ENCODE measurements at regions not wholly inside any gene's neighbourhood (a gene's known extent, or its start where the extent isn't known, plus 50 kb on each side); places are given as distances from the start of the nearest gene placed in this dataset.

DNA sequence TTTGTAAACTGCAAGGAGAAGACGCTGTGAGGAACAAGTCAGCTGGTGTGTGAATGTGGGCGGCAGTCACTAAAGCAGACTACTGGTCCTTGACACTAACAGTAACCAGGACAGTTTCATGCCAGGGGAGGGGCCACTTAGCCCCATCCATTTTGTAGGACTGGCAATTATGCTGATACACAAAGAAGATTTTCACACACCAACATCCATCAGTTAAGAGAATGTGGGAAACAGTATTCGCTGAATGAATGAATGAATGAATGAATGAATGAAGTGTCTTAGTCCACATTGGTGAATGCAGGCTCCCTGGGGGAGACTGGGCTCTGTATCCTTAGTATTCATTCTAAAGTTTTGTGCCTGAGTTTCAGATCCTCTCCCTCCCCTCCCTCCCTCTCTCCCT, 590.4 kb downstream of the BRD1 start:
- TF ChIP-seq GATA3 (IDR thresholded peaks at IDR 0.05; ENCODE audit: low read depth, low read length) (no peak), GATA2 (IDR thresholded peaks at IDR 0.05; ENCODE audit: low read depth, low read length) (no peak)

DNA sequence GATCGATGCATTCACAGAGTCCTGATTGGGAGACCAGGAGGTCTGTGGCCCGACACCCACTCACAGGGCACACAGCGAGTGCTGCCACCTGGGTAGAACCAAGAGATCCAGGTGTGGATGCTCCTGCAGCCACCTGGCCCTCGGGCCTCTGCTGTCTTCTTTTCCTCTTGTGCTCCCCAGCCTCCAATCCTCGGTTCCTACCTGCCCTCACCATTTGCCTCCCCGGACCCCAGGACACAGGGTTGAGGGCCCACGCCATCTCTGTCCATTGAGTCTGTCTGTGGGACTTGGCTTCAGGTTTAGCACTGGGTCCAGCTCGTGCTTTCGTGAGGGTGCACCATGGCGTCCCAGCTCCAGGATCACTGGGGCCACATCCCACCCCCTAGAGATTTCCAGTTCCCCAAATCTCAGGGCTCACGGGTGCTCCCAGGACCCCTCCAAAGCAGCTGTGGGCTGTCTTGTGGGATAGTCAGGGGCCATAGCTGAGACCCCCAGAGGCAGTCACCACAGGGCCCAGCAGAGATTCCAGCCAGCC, 591.1 kb downstream of the BRD1 start:
- TF ChIP-seq GATA2 (IDR thresholded peaks at IDR 0.05; ENCODE audit: low read depth, low read length) (no peak), GATA3 (IDR thresholded peaks at IDR 0.05; ENCODE audit: low read depth, low read length) (no peak)

DNA sequence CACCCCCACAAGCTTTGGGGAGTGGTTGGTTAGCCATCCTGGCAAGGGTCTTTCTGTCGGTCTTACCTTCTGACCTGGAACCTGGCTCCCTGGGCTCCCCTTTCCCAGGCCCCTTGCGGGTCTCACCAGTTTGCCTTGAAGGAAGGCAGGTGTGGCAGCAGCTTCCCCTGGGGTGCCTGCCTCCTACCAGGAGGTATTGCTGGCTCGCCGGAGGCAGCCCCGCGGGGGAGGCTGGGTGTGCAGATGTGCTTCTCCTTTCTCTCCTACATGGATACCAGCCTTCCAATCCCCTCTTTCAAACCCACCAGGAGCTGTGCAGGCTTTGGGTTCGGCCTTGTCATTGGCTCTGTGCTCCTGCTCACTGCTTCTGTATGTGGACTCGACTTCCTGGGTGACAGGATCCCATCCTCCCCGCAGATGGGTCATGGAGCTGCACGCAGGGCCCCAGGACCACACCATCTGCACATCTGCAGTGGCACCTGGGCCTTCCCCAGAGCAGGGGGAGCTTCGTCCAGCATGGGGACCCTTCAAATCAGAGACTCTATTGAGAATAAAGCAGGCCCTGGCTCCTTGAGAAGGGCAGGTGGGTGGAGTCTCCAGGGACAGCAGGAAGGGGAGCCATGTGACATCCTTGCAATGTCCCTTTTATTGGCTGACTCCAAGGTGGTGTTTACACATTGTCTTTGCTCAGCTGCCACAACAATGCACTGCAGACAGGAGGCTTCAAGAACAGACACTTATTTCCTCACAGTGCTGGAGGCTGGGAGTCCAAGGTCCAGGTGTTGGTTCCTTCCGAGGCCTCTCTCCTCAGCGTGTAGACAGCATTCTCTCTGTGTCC, 592.0 kb downstream of the BRD1 start:
- TF ChIP-seq GATA3 (IDR thresholded peaks at IDR 0.05; ENCODE audit: low read depth, low read length) (no peak), GATA2 (IDR thresholded peaks at IDR 0.05; ENCODE audit: low read depth, low read length) (no peak)

DNA sequence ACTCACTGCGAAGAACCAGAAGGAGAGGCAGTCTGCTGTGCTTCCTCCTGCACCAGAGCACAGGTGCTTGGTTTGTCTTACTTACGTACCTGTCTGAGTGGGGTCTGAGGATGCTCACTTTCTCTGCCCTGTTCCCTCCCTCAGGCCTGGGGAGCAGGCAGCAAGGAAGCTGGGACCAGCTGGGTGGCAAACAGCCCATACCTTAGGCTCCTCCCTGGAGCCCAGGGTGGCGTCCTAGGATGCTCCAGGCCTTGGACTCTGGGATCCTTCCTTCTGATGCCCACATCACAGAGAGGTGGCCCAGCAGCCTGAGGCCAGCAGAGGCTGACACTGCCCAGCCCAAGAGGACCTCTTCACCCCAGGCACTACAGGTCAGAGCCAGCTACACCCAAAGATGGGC, 593.2 kb downstream of the BRD1 start:
- TF ChIP-seq GATA3 (IDR thresholded peaks at IDR 0.05; ENCODE audit: low read depth, low read length) (no peak), GATA2 (IDR thresholded peaks at IDR 0.05; ENCODE audit: low read depth, low read length) (no peak)

DNA sequence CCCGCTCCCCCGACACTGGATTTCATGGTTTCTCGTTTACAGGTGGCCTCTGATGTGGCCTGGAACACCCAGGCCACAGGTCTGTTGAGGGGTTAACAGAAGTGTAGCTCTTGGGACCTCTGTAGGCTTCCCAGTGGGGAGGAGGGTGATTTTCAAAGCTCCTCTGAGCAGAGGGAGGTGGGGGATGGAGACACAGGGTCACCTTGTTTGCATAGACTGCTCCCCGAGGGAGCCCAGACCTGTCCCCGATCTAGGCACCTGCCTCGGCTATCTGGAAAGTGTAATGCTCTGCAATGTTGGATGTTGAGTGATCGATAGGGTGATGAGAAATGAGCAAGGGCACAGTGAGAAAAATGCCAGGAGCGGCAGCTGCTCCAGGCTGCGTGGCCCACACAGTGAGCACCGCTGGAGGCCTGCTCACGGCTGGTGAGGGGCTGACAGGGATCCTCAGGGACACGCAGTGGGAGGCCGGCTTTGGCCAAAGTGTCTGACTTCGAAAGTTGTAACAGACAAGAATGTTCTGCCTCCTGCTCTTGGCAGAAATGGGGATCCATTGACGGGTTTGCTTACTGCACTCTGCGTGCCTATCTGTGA, 594.1 kb downstream of the BRD1 start:
- TF ChIP-seq GATA3 (IDR thresholded peaks at IDR 0.05; ENCODE audit: low read depth, low read length) (no peak), GATA2 (IDR thresholded peaks at IDR 0.05; ENCODE audit: low read depth, low read length) (no peak)

DNA sequence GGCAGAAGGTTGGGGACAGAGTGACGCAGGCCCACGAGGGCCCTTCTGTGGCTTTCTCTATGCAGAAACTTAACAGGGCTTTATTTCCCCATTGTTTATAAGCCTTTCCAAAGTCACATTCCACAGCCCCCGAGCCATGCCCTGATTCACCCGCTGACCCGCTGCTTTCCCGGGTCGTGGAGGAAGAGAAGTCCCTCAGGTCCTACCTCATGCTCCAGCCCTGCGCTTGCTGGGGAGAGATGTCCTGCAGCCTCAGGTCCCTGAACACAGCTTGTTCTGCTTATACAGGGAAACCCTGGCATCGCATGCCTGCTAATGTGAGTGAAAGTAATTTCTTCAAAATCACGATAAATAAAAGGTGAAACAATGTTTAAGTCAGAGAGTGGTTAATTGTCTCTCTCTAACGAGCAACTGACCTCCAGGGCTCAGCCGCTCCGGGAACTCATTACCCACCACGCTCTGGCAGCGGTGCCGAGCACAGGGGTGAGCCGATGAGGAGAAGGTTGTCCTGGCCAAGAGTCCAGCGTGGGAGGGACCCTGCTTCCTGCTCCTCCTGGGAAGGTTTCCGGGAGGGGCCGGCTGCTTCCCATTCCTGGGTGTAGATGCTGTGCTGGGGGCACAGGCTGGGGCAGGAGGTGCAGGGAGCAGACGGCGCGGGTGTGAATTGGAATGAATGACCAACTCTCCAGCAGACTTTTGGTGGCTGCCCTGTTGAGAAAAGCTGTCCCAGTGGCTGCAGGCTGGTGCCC, 595.2 kb downstream of the BRD1 start:
- no peak for TF ChIP-seq GATA2 (IDR thresholded peaks at IDR 0.05; ENCODE audit: low read depth, low read length)
- TF ChIP-seq GATA3 (IDR thresholded peaks at IDR 0.05; ENCODE audit: low read depth, low read length): no peak

DNA sequence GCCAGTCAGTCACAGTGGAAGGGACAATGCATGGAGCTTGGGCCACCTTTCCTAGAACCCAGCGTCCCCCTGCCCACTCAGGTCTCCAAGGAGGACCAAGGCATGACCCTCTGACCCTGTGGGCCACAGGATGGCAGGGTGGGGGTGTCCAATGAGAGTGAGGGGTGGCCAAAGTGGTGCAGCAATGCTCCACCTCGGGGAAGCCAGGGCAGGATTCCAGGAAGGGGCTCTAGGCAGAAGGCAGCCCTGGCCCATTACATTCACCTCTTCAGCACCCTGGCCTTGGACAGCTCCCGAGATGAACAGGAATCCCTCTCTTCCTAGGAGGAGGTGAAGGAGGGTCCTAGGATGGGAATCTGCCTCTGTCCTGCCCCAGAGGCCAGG, 597.5 kb downstream of the BRD1 start:
- no peak for TF ChIP-seq GATA2 (IDR thresholded peaks at IDR 0.05; ENCODE audit: low read depth, low read length)
- no peak for TF ChIP-seq GATA3 (IDR thresholded peaks at IDR 0.05; ENCODE audit: low read depth, low read length)

DNA sequence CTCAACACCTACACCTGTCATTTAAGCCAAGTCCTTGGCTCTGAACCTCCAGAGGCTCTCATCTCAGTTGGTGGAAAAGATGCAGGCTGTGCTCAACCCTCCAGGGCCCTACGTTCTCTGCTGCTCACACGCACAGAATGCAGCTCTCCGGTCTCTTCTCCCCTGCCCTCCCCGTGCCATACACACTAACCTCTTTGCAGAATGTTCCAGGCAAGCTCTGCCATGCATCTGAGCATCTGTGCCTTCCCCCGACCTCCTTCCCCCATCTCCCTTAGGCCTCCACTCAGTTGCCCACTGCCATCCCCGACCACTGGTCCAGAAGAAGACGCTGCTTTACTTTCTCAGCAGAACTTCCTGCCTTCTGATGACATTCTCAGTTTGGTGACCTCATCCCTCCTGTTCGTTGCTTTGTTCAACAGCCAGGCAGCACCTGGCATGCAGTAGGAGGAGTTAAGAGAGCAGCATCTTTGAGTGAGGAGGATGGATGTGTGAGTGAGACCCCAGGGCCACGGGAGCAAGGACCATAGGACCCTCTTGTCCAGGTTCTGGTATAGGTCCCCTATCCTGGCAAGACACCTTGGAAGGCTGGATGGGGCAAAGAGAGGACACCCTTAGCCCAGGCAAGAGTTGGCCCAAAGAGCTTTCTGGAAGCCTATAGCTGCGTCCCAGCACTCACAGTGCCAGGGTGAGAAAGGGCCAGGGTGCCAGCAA, 598.0 kb downstream of the BRD1 start:
- TF ChIP-seq GATA2 (IDR thresholded peaks at IDR 0.05; ENCODE audit: low read depth, low read length): no peak
- TF ChIP-seq GATA3 (IDR thresholded peaks at IDR 0.05; ENCODE audit: low read depth, low read length): no peak

DNA sequence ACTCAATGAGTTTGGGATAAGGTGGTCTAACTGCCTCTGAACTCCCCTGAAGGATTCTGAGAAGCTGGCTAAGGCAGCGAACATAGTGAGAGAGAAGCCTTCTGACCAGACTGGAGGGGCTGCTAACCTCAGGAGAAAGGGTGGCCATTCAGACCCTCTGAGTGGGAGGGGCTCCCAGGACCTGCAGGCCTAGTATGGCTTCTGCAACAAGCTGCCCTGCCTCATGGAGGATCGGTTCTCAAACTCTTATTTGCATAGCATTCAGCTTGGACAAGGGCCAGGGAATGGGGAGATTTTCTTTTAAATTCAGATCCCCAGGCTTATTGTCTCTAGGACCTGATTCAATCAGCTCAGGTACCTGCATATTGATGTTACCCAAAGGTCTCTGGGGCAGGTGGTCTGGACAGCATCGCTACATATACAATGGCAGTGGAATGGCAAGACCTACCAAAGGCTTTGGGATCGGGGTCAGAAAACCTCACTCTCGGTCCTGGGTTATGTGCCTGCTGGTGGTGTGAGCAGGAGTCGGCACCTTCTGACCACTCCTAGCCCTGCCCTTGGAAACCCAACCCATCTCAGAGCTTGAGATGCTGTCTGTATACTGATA, 599.1 kb downstream of the BRD1 start:
- no peak for TF ChIP-seq GATA2 (IDR thresholded peaks at IDR 0.05; ENCODE audit: low read depth, low read length)
- no peak for TF ChIP-seq GATA3 (IDR thresholded peaks at IDR 0.05; ENCODE audit: low read depth, low read length)

DNA sequence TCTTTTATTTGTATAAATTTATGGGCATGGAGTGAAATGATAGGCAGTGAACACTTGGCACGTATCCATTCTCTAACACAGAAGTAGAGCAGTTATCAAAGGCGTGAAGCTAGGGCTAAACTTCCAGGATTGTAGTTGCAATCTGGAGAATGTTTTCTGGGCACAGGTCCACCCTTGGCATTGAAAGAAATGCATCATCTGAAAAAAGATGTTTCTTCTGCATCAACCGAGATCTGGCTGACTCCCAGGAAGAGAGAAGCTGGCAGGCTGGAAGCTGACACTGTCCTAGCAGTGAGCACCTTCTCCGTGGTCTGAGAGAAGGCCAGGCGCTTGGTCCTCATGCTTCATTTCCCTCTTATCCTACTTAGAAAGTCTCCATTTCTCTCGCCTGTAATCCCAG, 600.0 kb downstream of the BRD1 start:
- TF ChIP-seq GATA3 (IDR thresholded peaks at IDR 0.05; ENCODE audit: low read depth, low read length) (no peak), GATA2 (IDR thresholded peaks at IDR 0.05; ENCODE audit: low read depth, low read length) (no peak)

DNA sequence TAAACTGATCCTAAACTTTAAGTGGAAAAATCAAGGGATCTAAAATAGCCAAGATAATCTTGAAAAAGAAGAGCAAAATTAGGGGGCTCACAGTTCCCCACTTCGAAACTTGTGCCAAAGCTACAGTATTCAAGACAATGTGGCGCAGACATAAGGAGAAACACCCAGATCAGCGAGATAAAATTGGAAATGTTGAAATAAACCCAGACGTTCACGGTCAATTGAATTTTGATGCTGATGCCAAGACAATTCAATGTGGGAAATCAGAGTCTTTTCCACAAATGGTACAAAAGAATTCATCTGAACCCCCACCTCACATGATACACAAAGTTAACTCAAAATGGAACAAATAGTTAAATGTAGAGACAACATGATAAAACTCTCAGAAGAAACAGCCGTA, 601.6 kb downstream of the BRD1 start:
- TF ChIP-seq GATA2 (IDR thresholded peaks at IDR 0.05; ENCODE audit: low read depth, low read length): no peak
- TF ChIP-seq GATA3 (IDR thresholded peaks at IDR 0.05; ENCODE audit: low read depth, low read length): no peak

DNA sequence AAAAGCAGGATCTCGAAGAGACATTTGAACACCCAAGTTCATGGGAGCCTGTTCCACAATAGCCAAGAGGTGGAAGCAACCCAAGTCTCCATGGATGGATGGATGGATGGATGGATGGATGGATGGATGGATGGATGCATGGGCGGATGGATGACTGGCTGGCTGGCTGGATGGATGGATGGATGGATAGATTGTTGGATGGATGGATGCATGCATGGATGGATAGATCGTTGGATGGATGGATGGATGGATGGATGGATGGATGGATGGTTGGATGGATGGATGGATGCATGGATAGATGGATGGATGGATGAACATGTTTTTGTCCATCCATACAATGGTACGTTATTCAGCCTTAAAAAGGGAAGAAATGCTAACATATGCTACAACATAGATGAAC, 603.4 kb downstream of the BRD1 start:
- TF ChIP-seq GATA2 (IDR thresholded peaks at IDR 0.05; ENCODE audit: low read depth, low read length) (no peak), GATA3 (IDR thresholded peaks at IDR 0.05; ENCODE audit: low read depth, low read length) (no peak)

DNA sequence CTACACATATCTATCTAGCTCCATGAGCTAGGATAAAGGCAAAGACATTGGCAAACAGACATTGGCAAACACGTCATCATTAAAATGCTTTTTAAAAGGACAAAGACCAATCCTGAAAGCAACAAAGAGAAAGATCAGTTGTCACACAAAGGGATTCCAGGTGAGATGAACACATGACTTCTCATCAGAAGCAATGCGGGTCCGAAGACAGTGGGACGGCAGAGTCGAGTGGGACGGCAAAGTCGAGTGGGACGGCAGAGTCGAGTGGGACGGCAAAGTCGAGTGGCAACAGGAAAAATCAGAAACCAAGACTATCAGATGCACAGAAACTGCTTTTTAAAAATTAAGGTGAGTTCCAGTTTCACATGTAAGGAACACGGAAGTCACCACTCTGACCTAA, 609.5 kb downstream of the BRD1 start:
- TF ChIP-seq GATA3 (IDR thresholded peaks at IDR 0.05; ENCODE audit: low read depth, low read length): no peak
- TF ChIP-seq GATA2 (IDR thresholded peaks at IDR 0.05; ENCODE audit: low read depth, low read length): no peak
